ENCODE measurements at regions not wholly inside any gene's neighbourhood (a gene's known extent, or its start where the extent isn't known, plus 50 kb on each side); places are given as distances from the start of the nearest gene placed in this dataset.

- no TSS peak for BruUV-seq (replicated peaks)
- H3K14ac ChIP-seq (replicated peaks; ENCODE audit: low read depth, low read length) = no peak overlapping the region
- WGBS, 2 experiments (ENCODE audit: extremely low coverage in 2 of 2, insufficient read length in 1 of 2) = no CpG with 5 or more reads among the region's 2 CpGs
- ChIA-PET CTCF (no interaction called here), POLR2A (ENCODE audit: unreplicated experiment) (no interaction called here)
- no peak overlapping the region for H4K5ac ChIP-seq (ENCODE audit: low read depth, low read length)
- H2AFZ ChIP-seq (replicated peaks; ENCODE audit: low read length, poor library complexity) = no peak overlapping the region
- H2BK5ac ChIP-seq (ENCODE audit: low read depth, low read length, poor library complexity, severe bottlenecking) = no peak overlapping the region
- dilution Hi-C loops (cut with HindIII; ENCODE audit: low sequenced_read_pairs, unreplicated experiment) (no loop called here), in situ Hi-C loops (cut with MboI; ENCODE audit: low sequenced_read_pairs) (no loop called here), intact Hi-C loops (cut with micrococcal nuclease) (no loop called here)
- H2AK9ac ChIP-seq (replicated peaks; ENCODE audit: low read depth, low read length, poor library complexity) = no peak overlapping the region
- no peak overlapping the region for H3K23ac ChIP-seq (ENCODE audit: low read depth, low read length)
- no peaks in the 10 kb centered on the region for H3K79me1 ChIP-seq (ENCODE audit: low read depth in 1 of 2, low read length in 2 of 2)
- no peak overlapping the region for H3K56ac ChIP-seq (ENCODE audit: extremely low read depth, insufficient read depth, low read length)
- H3K27me3 ChIP-seq (ENCODE audit: control insufficient read depth, insufficient read depth, low read length) = no peaks in the 10 kb centered on the region
- DNase-seq (no peak), ATAC-seq (ENCODE audit: low read depth) (no peak)
- no peaks in the 10 kb centered on the region for H3K36me3 ChIP-seq (ENCODE audit: control insufficient read depth, insufficient read depth, low read length)
- peaks cover 4% of the 10 kb centered on the region; the same call in 1 of the 2 replicates for H3K9me3 ChIP-seq (ENCODE audit: control insufficient read depth, insufficient read depth, low read length)
- no peak overlapping the region for H2BK20ac ChIP-seq (ENCODE audit: low read depth, low read length)
- H2AK5ac ChIP-seq (ENCODE audit: low read depth, low read length) = no peak overlapping the region
- no peak overlapping the region for H4K91ac ChIP-seq (ENCODE audit: insufficient read depth, low read depth, low read length)
- no peaks in the 10 kb centered on the region for H4K20me1 ChIP-seq (ENCODE audit: insufficient read depth, low read length)
- no peak overlapping the region for H3K4me3 ChIP-seq (ENCODE audit: insufficient read depth, low read depth, low read length)
- no peak overlapping the region for H3K4ac ChIP-seq (ENCODE audit: low read depth, low read length)
- H4K8ac ChIP-seq (ENCODE audit: low read depth in 2 of 2, low read length in 2 of 2) = no peak overlapping the region
- H3K18ac ChIP-seq (ENCODE audit: low read depth, low read length) = no peak overlapping the region
- no peak overlapping the region for H3K9ac ChIP-seq (ENCODE audit: low read depth, low read length)
- TF ChIP-seq FOS (IDR thresholded peaks at IDR 0.05; ENCODE audit: low read depth, low read length) (no peak), ELK1 (IDR thresholded peaks at IDR 0.05; ENCODE audit: borderline replicate concordance, low read depth, low read length) (no peak)
- H3K9me1 ChIP-seq (ENCODE audit: insufficient read depth, low read length) = no peaks in the 10 kb centered on the region
- H2BK120ac ChIP-seq (ENCODE audit: low read depth, low read length) = no peak overlapping the region
- no peak overlapping the region for H3K4me2 ChIP-seq (ENCODE audit: low read depth, low read length)
- H2BK15ac ChIP-seq (ENCODE audit: low read depth, low read length) = no peak overlapping the region
- no peak overlapping the region for H3K27ac ChIP-seq (ENCODE audit: insufficient read depth, low read length)
- no peaks in the 10 kb centered on the region for H3K4me1 ChIP-seq (ENCODE audit: control insufficient read depth, insufficient read depth, low read length)
Measured at GRCh38 chr7:118304100-118304499, 79.6 kb downstream of the ANKRD7 start.

Measured in IMR-90 (cell line).